Sigmoid colon (tissue), 6 donors: ENCODE measurements at regions not wholly inside any gene's neighbourhood (a gene's known extent, or its start where the extent isn't known, plus 50 kb on each side); places are given as distances from the start of the nearest gene placed in this dataset.

Experiments used
- DNase-seq: peaks from one replicate; pipeline ENCODE4 v3.0.0-alpha.2; 2019
- H3K27ac ChIP-seq, 4 donors: fragments of 200-600 bp; sonication (generic); one replicate each; pipeline ENCODE4 v1.5.1; 2016 to 2019; ENCODE audit warnings: mild to moderate bottlenecking in 1 of 4
- H3K27me3 ChIP-seq, 3 donors: fragments of 200-600 bp; sonication (generic); one replicate each; pipeline ENCODE4 v1.5.1; 2019; ENCODE audit warnings: mild to moderate bottlenecking in 1 of 3
- H3K36me3 ChIP-seq, 4 donors: fragments of 200-600 bp; sonication (generic); one replicate each; pipeline ENCODE4 v1.5.1; 2016 to 2019
- H3K4me1 ChIP-seq, 4 donors: fragments of 200-600 bp; sonication (generic); one replicate each; pipeline ENCODE4 v1.5.1; 2017 to 2019
- H3K4me3 ChIP-seq, 4 donors: fragments of 200-600 bp; sonication (generic); one replicate each; pipeline ENCODE4 v1.5.1; 2017 to 2019; ENCODE audit warnings: mild to moderate bottlenecking in 2 of 4, moderate library complexity in 1 of 4
- H3K9me3 ChIP-seq, 4 donors: fragments of 200-600 bp in 3 of 4; sonication (generic) in 3 of 4; one replicate each; pipeline versions ENCODE4 v1.5.1 to v1.6.1; 2013 to 2019
- CTCF ChIP-seq, 4 experiments: fragments of 450-650 bp in 3 of 4; fragments of 200-600 bp in 1 of 4; IDR thresholded peaks; one replicate each; pipeline ENCODE4 v1.5.1; 2016 to 2019; ENCODE audit warnings: antibody characterized with exemption in 4 of 4, mild to moderate bottlenecking in 3 of 4, moderate library complexity in 2 of 4
- EP300 ChIP-seq, 4 donors: sonication (generic); formaldehyde crosslinking; IDR thresholded peaks; one replicate each; pipeline ENCODE4 v1.6.1; 2017; ENCODE audit warnings: antibody characterized with exemption in 4 of 4
- POLR2A ChIP-seq, 2 donors: fragments of 450-650 bp; IDR thresholded peaks; one replicate each; pipeline ENCODE4 v1.6.1; 2016; ENCODE audit warnings: antibody characterized with exemption in 2 of 2, mild to moderate bottlenecking in 2 of 2, moderate library complexity in 2 of 2
- POLR2AphosphoS5 ChIP-seq, 4 donors: sonication (generic); formaldehyde crosslinking; IDR thresholded peaks; one replicate each; pipeline ENCODE4 v1.6.1; 2017; ENCODE audit warnings: antibody characterized with exemption in 4 of 4
- WGBS, 2 donors: extraction: QIAGEN DNeasy Blood & Tissue Kit; methylation state at CpG; one replicate each; pipeline ENCODE4 v1.1.7; 2013; 5-methylcytosine and 5-hydroxymethylcytosine counted together
- intact Hi-C: fragments of 100-400 bp; cut with DNase I; formaldehyde crosslinking; loops from one replicate; pipeline ENCODE4 v1.15.1; 2023
- donor health status: healthy with polysubstance abuse.
- donor health status: healthy.

- Histone ChIP-seq H3K27me3 (no peaks in the 10 kb centered on the region), H3K4me1 (peaks cover 3 to 64% (median 51%) of the 10 kb centered on the region in 4 donors), H3K4me3 (no peak overlapping the region), H3K36me3 (no peaks in the 10 kb centered on the region), H3K27ac (peak overlapping the region in 2 of 4 donors; percentile 64 to 66), H3K9me3 (no peaks in the 10 kb centered on the region)
- intact Hi-C loops, result loop anchor here (5.0 kb wide), 2 partner anchors 79 to 116 kb away; partner anchors contain the start of gene TMEM100
- no peak for DNase-seq
- WGBS, 2 donors, result 60 to 70% methylated on average over 1 of the region's 1 CpG
- TF ChIP-seq EP300 (IDR thresholded peaks at IDR 0.05) (no peak), POLR2AphosphoS5 (IDR thresholded peaks at IDR 0.05) (peak in 1 of 4 donors; percentile 20)
These were observed 95.2 kb upstream of the SMIM36 start for GRCh38 chr17:55606488-55606815.

- no peaks in the 10 kb centered on the region for H3K36me3 ChIP-seq
- peak overlapping the region in 2 of 4 donors; percentile 64 to 66 for H3K27ac ChIP-seq
- 77 to 83% methylated on average over 4 of the region's 4 CpGs for WGBS, 2 donors
- H3K27me3 ChIP-seq, result no peaks in the 10 kb centered on the region
- TF ChIP-seq CTCF (IDR thresholded peaks at IDR 0.05), result no peak
- no peak for TF ChIP-seq EP300 (IDR thresholded peaks at IDR 0.05)
- TF ChIP-seq POLR2A (IDR thresholded peaks at IDR 0.05), result no peak
- TF ChIP-seq POLR2AphosphoS5 (IDR thresholded peaks at IDR 0.05), result no peak
- no peak for DNase-seq
- H3K4me1 ChIP-seq, result peaks cover 3 to 60% (median 49%) of the 10 kb centered on the region in 4 donors
- intact Hi-C loops, result loop anchor here (5.0 kb wide), 2 partner anchors 79 to 116 kb away; partner anchors contain the start of gene TMEM100
- no peak overlapping the region for H3K4me3 ChIP-seq
- no peaks in the 10 kb centered on the region for H3K9me3 ChIP-seq
These were observed 94.6 kb upstream of the SMIM36 start for GRCh38 chr17:55605705-55606487.

- TF ChIP-seq POLR2A (IDR thresholded peaks at IDR 0.05) (no peak), CTCF (IDR thresholded peaks at IDR 0.05) (peak; percentile 33 to 59 (median 46)), POLR2AphosphoS5 (IDR thresholded peaks at IDR 0.05) (no peak)
- H3K27ac ChIP-seq, result no peak overlapping the region
These were observed 90.7 kb upstream of the SMIM36 start for GRCh38 chr17:55601874-55602364.

GRCh38 chr17:55598495-55598894 is 87.2 kb upstream of the SMIM36 start:
- intact Hi-C loops, result no loop called here
- TF ChIP-seq CTCF (IDR thresholded peaks at IDR 0.05), result no peak
- no peak for TF ChIP-seq POLR2A (IDR thresholded peaks at IDR 0.05)
- Histone ChIP-seq H3K27ac (no peak overlapping the region), H3K4me1 (peaks cover 0 to 13% (median 7%) of the 10 kb centered on the region in 4 donors), H3K36me3 (no peaks in the 10 kb centered on the region), H3K4me3 (no peak overlapping the region), H3K9me3 (peaks cover 0 to 2% (median 0%) of the 10 kb centered on the region in 4 donors), H3K27me3 (no peaks in the 10 kb centered on the region)
- no peak for DNase-seq
- WGBS, 2 donors, result 88 to 92% methylated on average over 1 of the region's 1 CpG

More at GRCh38 chr17:55601874-55602364, 90.7 kb upstream of the SMIM36 start:
- Histone ChIP-seq H3K36me3 (no peaks in the 10 kb centered on the region), H3K4me3 (no peak overlapping the region), H3K4me1 (peaks cover 0 to 22% (median 14%) of the 10 kb centered on the region in 4 donors), H3K9me3 (peaks cover 0 to 2% (median 0%) of the 10 kb centered on the region in 4 donors), H3K27me3 (no peaks in the 10 kb centered on the region)
- intact Hi-C loops, result no loop called here
- no peak for DNase-seq

- Histone ChIP-seq H3K4me3 (no peak overlapping the region), H3K9me3 (no peaks in the 10 kb centered on the region), H3K27ac (peak overlapping the region in 3 of 4 donors; percentile 43 to 58 (median 47)), H3K27me3 (no peaks in the 10 kb centered on the region), H3K4me1 (peaks cover 0 to 21% (median 14%) of the 10 kb centered on the region in 4 donors), H3K36me3 (no peaks in the 10 kb centered on the region)
- DNase-seq, result no peak
- intact Hi-C loops, result no loop called here
- 66 to 71% methylated on average over 4 of the region's 4 CpGs for WGBS, 2 donors
- TF ChIP-seq POLR2AphosphoS5 (IDR thresholded peaks at IDR 0.05) (no peak), POLR2A (IDR thresholded peaks at IDR 0.05) (no peak), CTCF (IDR thresholded peaks at IDR 0.05) (no peak), EP300 (IDR thresholded peaks at IDR 0.05) (no peak)
These were observed 77.4 kb upstream of the SMIM36 start for GRCh38 chr17:55588446-55589242.
